ENCODE measurements at regions not wholly inside any gene's neighbourhood (a gene's known extent, or its start where the extent isn't known, plus 50 kb on each side); places are given as distances from the start of the nearest gene placed in this dataset.

DNA sequence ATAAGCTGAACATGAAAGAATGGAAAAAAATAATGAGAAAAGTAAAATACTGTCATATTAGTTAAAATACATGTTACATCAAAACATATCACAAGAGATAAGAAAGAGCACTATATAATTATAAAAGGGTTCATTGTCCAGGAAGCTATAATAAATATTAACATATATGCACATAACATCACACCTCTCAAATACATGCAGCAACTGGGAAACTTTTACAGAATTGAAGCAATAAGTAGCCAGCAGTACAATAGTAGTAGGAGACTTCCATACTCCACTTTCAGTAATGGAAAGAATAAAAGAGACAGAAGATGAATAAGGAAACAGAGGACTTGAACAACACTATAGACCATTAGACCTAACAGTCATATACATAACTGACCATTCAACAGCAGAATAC, 90.4 kb downstream of the AHSP start:
- CTCF ChIA-PET = no interaction called here
- Mint-ChIP-seq H3K27ac (no peak overlapping the region), H3K4me3 (no peak overlapping the region), H3K9me3 (ENCODE audit: insufficient read depth) (peaks cover 8% of the 10 kb centered on the region), H3K27me3 (peaks cover 15% of the 10 kb centered on the region), H3K4me1 (no peaks in the 10 kb centered on the region)
- Histone ChIP-seq H4K20me1 (ENCODE audit: control insufficient read depth, insufficient read depth, low read length, poor library complexity, severe bottlenecking) (no peaks in the 10 kb centered on the region), H3K4me1 (ENCODE audit: control insufficient read depth in 2 of 2, insufficient read depth in 2 of 2, low read length in 2 of 2) (no peaks in the 10 kb centered on the region), H3K36me3 (replicated peaks in 1 of 2; ENCODE audit: control extremely low read depth in 1 of 2, control insufficient read depth in 1 of 2, extremely low read depth in 1 of 2, insufficient read depth in 2 of 2, low read length in 1 of 2) (no peaks in the 10 kb centered on the region), H3K9ac (ENCODE audit: low read length) (no peak overlapping the region), H3K27ac (ENCODE audit: low read length in 2 of 2) (no peak overlapping the region), H2AFZ (ENCODE audit: insufficient read depth, low read depth, low read length, poor library complexity, severe bottlenecking) (no peak overlapping the region), H3K4me3 (ENCODE audit: control extremely low read depth in 1 of 5, extremely low read depth in 1 of 5, insufficient read depth in 1 of 5, low read depth in 2 of 5, low read length in 4 of 5) (no peak overlapping the region), H3K4me2 (replicated peaks; ENCODE audit: low read depth, low read length, poor library complexity, severe bottlenecking) (no peak overlapping the region), H3K27me3 (replicated peaks in 1 of 4; ENCODE audit: control extremely low read depth in 1 of 4, control insufficient read depth in 3 of 4, insufficient read depth in 4 of 4, low read length in 3 of 4) (no peaks in the 10 kb centered on the region), H3K79me2 (ENCODE audit: control insufficient read depth, insufficient read depth, low read length) (no peaks in the 10 kb centered on the region), H3K9me3 (ENCODE audit: control extremely low read depth in 1 of 3, control insufficient read depth in 2 of 3, insufficient read depth in 1 of 3, low read length in 2 of 3) (peaks cover 0 to 1% (median 0%) of the 10 kb centered on the region in 3 donors)
- POLR2A ChIA-PET = no interaction called here
- intact Hi-C loops (cut with micrococcal nuclease) = no loop called here
- no peak for DNase-seq
- TF ChIP-seq, protein P1, sequence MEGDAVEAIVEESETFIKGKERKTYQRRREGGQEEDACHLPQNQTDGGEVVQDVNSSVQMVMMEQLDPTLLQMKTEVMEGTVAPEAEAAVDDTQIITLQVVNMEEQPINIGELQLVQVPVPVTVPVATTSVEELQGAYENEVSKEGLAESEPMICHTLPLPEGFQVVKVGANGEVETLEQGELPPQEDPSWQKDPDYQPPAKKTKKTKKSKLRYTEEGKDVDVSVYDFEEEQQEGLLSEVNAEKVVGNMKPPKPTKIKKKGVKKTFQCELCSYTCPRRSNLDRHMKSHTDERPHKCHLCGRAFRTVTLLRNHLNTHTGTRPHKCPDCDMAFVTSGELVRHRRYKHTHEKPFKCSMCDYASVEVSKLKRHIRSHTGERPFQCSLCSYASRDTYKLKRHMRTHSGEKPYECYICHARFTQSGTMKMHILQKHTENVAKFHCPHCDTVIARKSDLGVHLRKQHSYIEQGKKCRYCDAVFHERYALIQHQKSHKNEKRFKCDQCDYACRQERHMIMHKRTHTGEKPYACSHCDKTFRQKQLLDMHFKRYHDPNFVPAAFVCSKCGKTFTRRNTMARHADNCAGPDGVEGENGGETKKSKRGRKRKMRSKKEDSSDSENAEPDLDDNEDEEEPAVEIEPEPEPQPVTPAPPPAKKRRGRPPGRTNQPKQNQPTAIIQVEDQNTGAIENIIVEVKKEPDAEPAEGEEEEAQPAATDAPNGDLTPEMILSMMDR (IDR thresholded peaks at IDR 0.05) = no peak
- ATAC-seq (ENCODE audit: low read depth) = no peak

DNA sequence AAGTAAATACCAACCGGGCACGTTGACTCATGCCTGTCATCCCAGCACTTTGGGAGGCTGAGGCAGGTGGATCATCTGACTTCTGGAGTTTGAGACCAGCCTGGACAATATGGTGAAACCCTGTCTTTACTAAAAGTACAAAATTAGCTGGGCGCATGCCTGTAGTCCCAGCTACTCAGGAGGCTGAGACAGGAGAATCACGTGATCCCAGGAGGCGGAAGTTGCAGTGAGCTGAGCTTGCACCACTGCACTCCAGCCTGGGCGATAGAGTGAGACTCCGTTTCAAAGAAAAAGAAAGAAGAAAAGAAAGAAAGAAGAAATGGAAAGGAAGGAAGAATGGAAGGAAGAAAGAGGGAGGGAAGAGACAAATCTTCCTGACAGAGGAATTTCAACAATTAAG, 108.7 kb downstream of the AHSP start:
- H3K9me3 Mint-ChIP-seq (ENCODE audit: insufficient read depth) = no peaks in the 10 kb centered on the region
- Histone ChIP-seq H3K4me2 (replicated peaks; ENCODE audit: low read depth, low read length, poor library complexity, severe bottlenecking) (no peak overlapping the region), H3K9ac (ENCODE audit: low read length) (no peak overlapping the region), H3K36me3 (replicated peaks in 1 of 2; ENCODE audit: control extremely low read depth in 1 of 2, control insufficient read depth in 1 of 2, extremely low read depth in 1 of 2, insufficient read depth in 2 of 2, low read length in 1 of 2) (no peaks in the 10 kb centered on the region), H3K4me1 (ENCODE audit: control insufficient read depth in 2 of 2, insufficient read depth in 2 of 2, low read length in 2 of 2) (no peaks in the 10 kb centered on the region), H3K79me2 (ENCODE audit: control insufficient read depth, insufficient read depth, low read length) (no peaks in the 10 kb centered on the region), H3K27ac (ENCODE audit: low read length in 2 of 2) (no peak overlapping the region), H2AFZ (ENCODE audit: insufficient read depth, low read depth, low read length, poor library complexity, severe bottlenecking) (no peak overlapping the region), H3K4me3 (ENCODE audit: control extremely low read depth in 1 of 5, extremely low read depth in 1 of 5, insufficient read depth in 1 of 5, low read depth in 2 of 5, low read length in 4 of 5) (no peak overlapping the region), H3K9me3 (ENCODE audit: control extremely low read depth in 1 of 3, control insufficient read depth in 2 of 3, insufficient read depth in 1 of 3, low read length in 2 of 3) (peaks cover 0 to 7% (median 0%) of the 10 kb centered on the region in 3 donors), H4K20me1 (ENCODE audit: control insufficient read depth, insufficient read depth, low read length, poor library complexity, severe bottlenecking) (no peaks in the 10 kb centered on the region), H3K27me3 (replicated peaks in 1 of 4; ENCODE audit: control extremely low read depth in 1 of 4, control insufficient read depth in 3 of 4, insufficient read depth in 4 of 4, low read length in 3 of 4) (no peaks in the 10 kb centered on the region)
- H3K4me1 Mint-ChIP-seq = no peaks in the 10 kb centered on the region
- ChIA-PET POLR2A (no interaction called here), CTCF (no interaction called here)
- ATAC-seq (ENCODE audit: low read depth) (no peak), DNase-seq (no peak)
- H3K27me3 Mint-ChIP-seq = peaks cover 25% of the 10 kb centered on the region
- H3K4me3 Mint-ChIP-seq = no peak overlapping the region
- WGBS (ENCODE audit: insufficient coverage) = 96% methylated on average over 7 of the region's 7 CpGs
- TF ChIP-seq EZH2 (IDR thresholded peaks at IDR 0.05; ENCODE audit: borderline replicate concordance, insufficient read depth, low read depth, low read length, poor library complexity, severe bottlenecking) = no peak
- TF ChIP-seq, protein P1 (IDR thresholded peaks at IDR 0.05) = no peak
- intact Hi-C loops (cut with micrococcal nuclease) = no loop called here
- H3K27ac Mint-ChIP-seq = no peak overlapping the region
